HG03558 (cell line): ENCODE measurements at regions not wholly inside any gene's neighbourhood (a gene's known extent, or its start where the extent isn't known, plus 50 kb on each side); places are given as distances from the start of the nearest gene placed in this dataset.

ENCODE experiments used
- ATAC-seq: cut with Tn5 transposase; IDR thresholded peaks from one replicate; pipeline ENCODE4 v1.9.1; 2021; ENCODE audit warnings: moderate number of reproducible peaks; ENCODE audit not compliant: unreplicated experiment; ENCODE audit errors: extremely low read depth

- ATAC-seq, result no peak
Observed at GRCh38 chr11:116698080-116698479, 74.7 kb downstream of the BUD13 start.

GRCh38 chr11:116697639-116698038 lies 75.1 kb downstream of the BUD13 start:
- no peak for ATAC-seq

- no peak for ATAC-seq
Observed at GRCh38 chr11:116697011-116697410, 75.8 kb downstream of the BUD13 start.

- ATAC-seq, result no peak
Observed at GRCh38 chr11:116696381-116696941, 76.3 kb downstream of the BUD13 start.

GRCh38 chr11:116695657-116696254 lies 77.0 kb downstream of the BUD13 start:
- no peak for ATAC-seq

GRCh38 chr11:116694815-116695590 lies 77.8 kb downstream of the BUD13 start:
- no peak for ATAC-seq

GRCh38 chr11:116694349-116694725 lies 78.5 kb downstream of the BUD13 start:
- ATAC-seq, result no peak

GRCh38 chr11:116693593-116694348 lies 79.0 kb downstream of the BUD13 start:
- no peak for ATAC-seq

- ATAC-seq, result no peak
Observed at GRCh38 chr11:116693102-116693570, 79.7 kb downstream of the BUD13 start.

- ATAC-seq, result no peak
Observed at GRCh38 chr11:116692318-116693101, 80.3 kb downstream of the BUD13 start.

GRCh38 chr11:116691771-116692177 lies 81.0 kb downstream of the BUD13 start:
- no peak for ATAC-seq

GRCh38 chr11:116690611-116691010 lies 82.2 kb downstream of the BUD13 start:
- ATAC-seq, result no peak

GRCh38 chr11:116689413-116690127 lies 83.2 kb downstream of the BUD13 start:
- no peak for ATAC-seq

- ATAC-seq, result no peak
Observed at GRCh38 chr11:116688202-116688540, 84.6 kb downstream of the BUD13 start.

- ATAC-seq, result no peak
Observed at GRCh38 chr11:116687458-116688201, 85.2 kb downstream of the BUD13 start.

- no peak for ATAC-seq
Observed at GRCh38 chr11:116686866-116687265, 85.9 kb downstream of the BUD13 start.

GRCh38 chr11:116683982-116684381 lies 88.8 kb downstream of the BUD13 start:
- no peak for ATAC-seq

GRCh38 chr11:116680349-116681125 lies 92.2 kb downstream of the BUD13 start:
- ATAC-seq, result no peak
